Endothelial cell of umbilical vein (primary cell): ENCODE measurements at regions not wholly inside any gene's neighbourhood (a gene's known extent, or its start where the extent isn't known, plus 50 kb on each side); places are given as distances from the start of the nearest gene placed in this dataset.

Source experiments
- BruUV-seq: library from RNA; stranded (reverse); fragments of 400-500 nt; replicated peaks from 2 replicates; lab custom pipeline; 2021; lab: Mats Ljungman, UMichigan
- CTCF ChIA-PET: fragments of 300-600, 350-600 bp; sonication (Branson Sonifier 250); formaldehyde crosslinking; loops from one replicate; lab custom pipeline; 2021; ENCODE audit warnings: antibody characterized with exemption, inconsistent platforms; lab: Charles Lee
- POLR2A ChIA-PET: fragments of 300-600, 350-600 bp; sonication (Branson Sonifier 250); formaldehyde crosslinking; loops from one replicate; lab custom pipeline; 2021; ENCODE audit warnings: antibody characterized with exemption, inconsistent platforms; lab: Charles Lee
- DNase-seq: peaks from one replicate; pipeline ENCODE4 v3.0.0-alpha.2; 2011; ENCODE audit warnings: low read depth, low spot score
- FAIRE-seq: peaks from 2 replicates; lab custom pipeline; 2011; peaks lifted over from hg19 to GRCh38; lab: Jason Lieb, UNC
- H2AFZ ChIP-seq: 2 replicates; pipeline ENCODE4 v1.6.0; 2012; ENCODE audit warnings: low read depth, low read length, control low read depth, inconsistent platforms
- H3K27ac ChIP-seq: 2 replicates; pipeline ENCODE4 v1.5.1; 2011; ENCODE audit warnings: low read depth, mild to moderate bottlenecking, control low read depth, low read length, moderate library complexity; ENCODE audit not compliant: insufficient read depth
- H3K27me3 ChIP-seq, 2 experiments: 2 replicates each; pipeline versions ENCODE4 v1.6.0 to v1.6.1; 2011; ENCODE audit warnings: low read length in 2 of 2, mixed read lengths in 1 of 2; ENCODE audit not compliant: control insufficient read depth in 2 of 2, insufficient read depth in 2 of 2
- H3K36me3 ChIP-seq, 2 experiments: 2 replicates in 1 of 2; 3 replicates in 1 of 2; pipeline ENCODE4 v1.5.1; 2011; ENCODE audit warnings: low read length in 2 of 2, mild to moderate bottlenecking in 1 of 2, moderate library complexity in 1 of 2; ENCODE audit not compliant: control insufficient read depth in 2 of 2, insufficient read depth in 2 of 2; ENCODE audit errors: extremely low read depth in 1 of 2
- H3K4me1 ChIP-seq: 3 replicates; pipeline ENCODE4 v1.5.1; 2011; ENCODE audit warnings: mild to moderate bottlenecking, low read length; ENCODE audit not compliant: control insufficient read depth, insufficient read depth; ENCODE audit errors: extremely low read depth
- H3K4me2 ChIP-seq: 2 replicates; pipeline ENCODE4 v1.6.1; 2011; ENCODE audit warnings: low read length, control low read depth, mixed read lengths; ENCODE audit not compliant: insufficient read depth
- H3K4me3 ChIP-seq, 3 experiments: fragments of 200-600 bp in 1 of 3; sonication (generic), shearing (Covaris generic) in 1 of 3; replicated peaks in 1 of 3; 2 replicates each; pipeline ENCODE4 v1.5.1; 2011 to 2016; ENCODE audit warnings: control low read depth in 3 of 3, low read length in 3 of 3, mild to moderate bottlenecking in 2 of 3, inconsistent platforms in 1 of 3, low read depth in 1 of 3, moderate library complexity in 1 of 3; ENCODE audit not compliant: insufficient read depth in 1 of 3
- H3K79me2 ChIP-seq: 2 replicates; pipeline ENCODE4 v1.6.0; 2012; ENCODE audit warnings: low read length, inconsistent platforms; ENCODE audit not compliant: control insufficient read depth, insufficient read depth
- H3K9ac ChIP-seq: replicated peaks from 2 replicates; pipeline ENCODE3; 2011; ENCODE audit warnings: low read length, control low read depth; ENCODE audit not compliant: insufficient read depth; ENCODE audit errors: extremely low read depth
- H3K9me1 ChIP-seq: replicated peaks from 3 replicates; pipeline ENCODE4 v1.6.0; 2011; ENCODE audit warnings: mild to moderate bottlenecking, low read length; ENCODE audit not compliant: control insufficient read depth, insufficient read depth; ENCODE audit errors: extremely low read depth
- H3K9me3 ChIP-seq: replicated peaks from 2 replicates; pipeline ENCODE4 v1.5.1; 2012; ENCODE audit warnings: low read length, inconsistent platforms; ENCODE audit not compliant: control insufficient read depth, insufficient read depth
- H4K20me1 ChIP-seq: replicated peaks from 2 replicates; pipeline ENCODE3; 2011; ENCODE audit warnings: mild to moderate bottlenecking, low read length; ENCODE audit not compliant: control insufficient read depth, insufficient read depth; ENCODE audit errors: extremely low read depth
- CTCF ChIP-seq, 2 donors: IDR thresholded peaks; 1 replicate in 1 of 2; 2 replicates in 1 of 2; pipeline ENCODE4 v1.5.1; 2011; ENCODE audit warnings: low read length in 2 of 2, mild to moderate bottlenecking in 2 of 2, moderate library complexity in 2 of 2, control low read depth in 1 of 2, inconsistent platforms in 1 of 2, low read depth in 1 of 2; ENCODE audit not compliant: insufficient read depth in 1 of 2; ENCODE audit errors: extremely low read depth in 1 of 2
- EZH2 ChIP-seq: IDR thresholded peaks from 2 replicates; pipeline ENCODE4 v1.6.1; 2012; ENCODE audit warnings: borderline replicate concordance, low read depth, mild to moderate bottlenecking, moderate library complexity, low read length, inconsistent platforms; ENCODE audit not compliant: severe bottlenecking
- FOS ChIP-seq: IDR thresholded peaks from 2 replicates; pipeline ENCODE4 v1.6.1; 2011; ENCODE audit warnings: mild to moderate bottlenecking, low read length, moderate library complexity, borderline replicate concordance; ENCODE audit not compliant: insufficient read depth
- GATA2 ChIP-seq: IDR thresholded peaks from 2 replicates; pipeline ENCODE4 v1.7.0; 2011; ENCODE audit warnings: low read depth, mild to moderate bottlenecking, moderate library complexity, mixed read lengths, low read length; ENCODE audit not compliant: insufficient read length, insufficient read depth
- MAX ChIP-seq: IDR thresholded peaks from 2 replicates; pipeline ENCODE4 v1.6.1; 2011; ENCODE audit not compliant: insufficient read depth, insufficient read length
- MYC ChIP-seq: IDR thresholded peaks from one replicate; pipeline ENCODE4 v1.6.1; 2011; ENCODE audit warnings: mild to moderate bottlenecking, low read depth, low read length
- POLR2A ChIP-seq: IDR thresholded peaks from 2 replicates; pipeline ENCODE4 v1.6.1; 2012; ENCODE audit warnings: low read depth, mild to moderate bottlenecking, control low read depth, low read length
- POLR2AphosphoS5 ChIP-seq: IDR thresholded peaks from 2 replicates; pipeline ENCODE4 v1.6.1; 2012; ENCODE audit warnings: low read depth, mild to moderate bottlenecking, control low read depth, low read length, moderate library complexity; ENCODE audit not compliant: insufficient read depth
- dilution Hi-C: fragments of 300-500 bp; cut with MboI; formaldehyde crosslinking; loops from one replicate; pipeline ENCODE4 v1.15.0; 2019; ENCODE audit warnings: low sequenced_read_pairs; ENCODE audit not compliant: extremely low pct_ligation_motif_present
- intact Hi-C: fragments of 100-400 bp; cut with micrococcal nuclease; formaldehyde crosslinking; loops from one replicate; pipeline ENCODE4 v1.10.0; 2022

- Histone ChIP-seq H3K27ac (no peak overlapping the region), H3K9me1 (no peaks in the 10 kb centered on the region), H2AFZ (no peak overlapping the region), H3K4me2 (no peak overlapping the region), H3K9ac (no peak overlapping the region), H4K20me1 (no peaks in the 10 kb centered on the region), H3K36me3 (no peaks in the 10 kb centered on the region), H3K9me3 (no peaks in the 10 kb centered on the region), H3K4me3 (no peak overlapping the region), H3K79me2 (no peaks in the 10 kb centered on the region), H3K4me1 (no peaks in the 10 kb centered on the region), H3K27me3 (no peaks in the 10 kb centered on the region)
- ChIA-PET CTCF (interaction anchor here (0.7 to 1.7 kb wide), 4 partner anchors 15 to 166 kb away, joined by 3 to 7 read pairs (median 4); no protein-coding TSS in a partner anchor), POLR2A (no interaction called here)
- FAIRE-seq (no peak), DNase-seq (no peak)
- dilution Hi-C loops (no loop called here), intact Hi-C loops (loop anchor here (2.0 kb wide), 1 partner anchor 13 kb away; no protein-coding TSS in a partner anchor)
- no TSS peak for BruUV-seq
- TF ChIP-seq EZH2 (no peak), MAX (no peak), MYC (no peak), GATA2 (no peak)
These were observed 84.8 kb upstream of the ALDH1A1 start for GRCh38 chr9:73037613-73038012.

GRCh38 chr9:73034962-73035361 is 82.1 kb upstream of the ALDH1A1 start:
- Histone ChIP-seq H2AFZ (no peak overlapping the region), H3K4me1 (no peaks in the 10 kb centered on the region), H3K9me3 (no peaks in the 10 kb centered on the region), H3K27ac (no peak overlapping the region), H3K36me3 (no peaks in the 10 kb centered on the region), H3K4me2 (no peak overlapping the region), H3K79me2 (no peaks in the 10 kb centered on the region), H3K27me3 (no peaks in the 10 kb centered on the region), H4K20me1 (no peaks in the 10 kb centered on the region), H3K9me1 (no peaks in the 10 kb centered on the region), H3K9ac (no peak overlapping the region), H3K4me3 (no peak overlapping the region)
- dilution Hi-C loops (no loop called here), intact Hi-C loops (no loop called here)
- POLR2A ChIA-PET, result no interaction called here
- TF ChIP-seq FOS (no peak), POLR2AphosphoS5 (no peak), MYC (no peak), EZH2 (no peak), MAX (no peak), CTCF (IDR thresholded peaks at IDR 0.05; ENCODE audit: extremely low read depth in 1 of 2, insufficient read depth in 1 of 2, low read depth in 1 of 2, low read length in 2 of 2) (no peak), POLR2A (no peak)
- BruUV-seq, result no TSS peak
- CTCF ChIA-PET, result interaction anchor here (1.0 to 1.7 kb wide), 3 partner anchors 12 to 163 kb away, joined by 3 to 11 read pairs (median 5); no protein-coding TSS in a partner anchor
- DNase-seq (no peak), FAIRE-seq (no peak)
